A549 (cell line): ENCODE measurements at regions not wholly inside any gene's neighbourhood (a gene's known extent, or its start where the extent isn't known, plus 50 kb on each side); places are given as distances from the start of the nearest gene placed in this dataset.

Experiments used
- ATAC-seq, 2 experiments: fragments of 200-7000 bp in 1 of 2; fragments of >200 bp in 1 of 2; cut with Nextera tagmentation in 1 of 2; cut with Tn5 transposase in 1 of 2; 3 replicates each; pipeline versions ENCODE4 v1.8.0 to v1.9.1; 2018 to 2020; ENCODE audit warnings: mild to moderate bottlenecking in 1 of 2, moderate library complexity in 1 of 2
- CTCF ChIA-PET: fragments of 300-600 bp; sonication (Branson Sonifier 250); formaldehyde crosslinking; extraction: SDS; loops from one replicate; lab custom pipeline; 2021; ENCODE audit warnings: antibody characterized with exemption, inconsistent platforms; lab: Yijun Ruan, JAX
- POLR2A ChIA-PET: fragments of 350-600 bp; formaldehyde crosslinking; extraction: SDS; loops from one replicate; lab custom pipeline; 2021; ENCODE audit warnings: antibody characterized with exemption, inconsistent platforms; lab: Yijun Ruan, JAX
- DNase-seq, 2 experiments: peaks; one replicate each; pipeline versions ENCODE4 v3.0.0 to v3.0.0-alpha.2; 2011 to 2016; ENCODE audit warnings: low read depth in 1 of 2, low spot score in 1 of 2
- FAIRE-seq: peaks from 2 replicates; lab custom pipeline; 2011; peaks lifted over from hg19 to GRCh38; lab: Jason Lieb, UNC
- H3K27ac ChIP-seq, 2 experiments: fragments of >200 bp; sonication (Bioruptor Twin); formaldehyde crosslinking; 3 replicates each; pipeline ENCODE4 v1.5.1; 2016 to 2017
- H3K4me1 ChIP-seq: fragments of >200 bp; sonication (Bioruptor Twin); formaldehyde crosslinking; 3 replicates; pipeline ENCODE4 v1.6.1; 2016
- H3K4me2 ChIP-seq: fragments of >200 bp; sonication (Bioruptor Twin); formaldehyde crosslinking; 3 replicates; pipeline ENCODE4 v1.6.1; 2016
- H3K4me3 ChIP-seq: fragments of >200 bp; sonication (Bioruptor Twin); formaldehyde crosslinking; 3 replicates; pipeline ENCODE4 v1.5.1; 2016
- H3K9me3 ChIP-seq: fragments of >200 bp; sonication (Bioruptor Twin); formaldehyde crosslinking; 3 replicates; pipeline ENCODE4 v1.6.1; 2016
- CBX8 ChIP-seq: fragments of 200-600 bp; sonication (generic); IDR thresholded peaks from 2 replicates; pipeline ENCODE4 v1.6.1; 2016
- CHD2 ChIP-seq: fragments of 150-350 bp; IDR thresholded peaks from 2 replicates; pipeline ENCODE4 v1.6.1; 2014; ENCODE audit warnings: low read length; ENCODE audit not compliant: partially characterized antibody
- CHD4 ChIP-seq: fragments of 200-600 bp; sonication (generic); IDR thresholded peaks from 2 replicates; pipeline ENCODE4 v1.6.1; 2016; ENCODE audit warnings: antibody characterized with exemption, mild to moderate bottlenecking, borderline replicate concordance
- EHMT2 ChIP-seq: fragments of 200-600 bp; sonication (generic); IDR thresholded peaks from 2 replicates; pipeline ENCODE4 v1.6.1; 2016; ENCODE audit warnings: antibody characterized with exemption, low read depth, mild to moderate bottlenecking, moderate library complexity
- FOXS1 ChIP-seq: fragments of 250-450 bp; sonication (Bioruptor Pico); IDR thresholded peaks from 2 replicates; pipeline ENCODE4 v1.5.0; 2020; ENCODE audit warnings: mild to moderate bottlenecking, moderate library complexity
- HOXB13 ChIP-seq: fragments of 250-450 bp; sonication (Bioruptor Pico); IDR thresholded peaks from 2 replicates; pipeline ENCODE4 v1.5.0; 2020; ENCODE audit warnings: low read depth, mild to moderate bottlenecking, moderate library complexity
- HOXB5 ChIP-seq: fragments of 250-450 bp; sonication (Bioruptor Pico); IDR thresholded peaks from 2 replicates; pipeline ENCODE4 v1.5.0; 2020; ENCODE audit warnings: mild to moderate bottlenecking, moderate library complexity
- JUNB ChIP-seq: fragments of >200 bp; sonication (Bioruptor Twin); formaldehyde crosslinking; IDR thresholded peaks from 2 replicates; pipeline ENCODE4 v1.6.1; 2016
- MYC ChIP-seq: IDR thresholded peaks from 2 replicates; pipeline ENCODE4 v1.6.1; 2012; ENCODE audit warnings: mild to moderate bottlenecking, inconsistent platforms, low read length, improper control_type of control experiment, borderline replicate concordance
- NPAS2 ChIP-seq: fragments of 250-450 bp; sonication (Bioruptor Pico); IDR thresholded peaks from 2 replicates; pipeline ENCODE4 v1.8.0; 2022; ENCODE audit warnings: mild to moderate bottlenecking, moderate library complexity, borderline replicate concordance
- POLR2A ChIP-seq: IDR thresholded peaks from 2 replicates; pipeline ENCODE4 v1.6.1; 2012; ENCODE audit warnings: mild to moderate bottlenecking, low read length
- RFX5 ChIP-seq: fragments of 450-650 bp; IDR thresholded peaks from 2 replicates; pipeline ENCODE4 v1.7.1; 2014; ENCODE audit warnings: antibody characterized with exemption, mild to moderate bottlenecking, moderate library complexity
- RNF2 ChIP-seq: fragments of 200-600 bp; sonication (generic); IDR thresholded peaks from 2 replicates; pipeline ENCODE4 v1.6.1; 2016; ENCODE audit warnings: low read depth, mild to moderate bottlenecking, antibody characterized with exemption, moderate library complexity, borderline replicate concordance
- SMC3 ChIP-seq: fragments of >200 bp; sonication (Bioruptor Twin); formaldehyde crosslinking; IDR thresholded peaks from 3 replicates; pipeline ENCODE4 v1.6.1; 2018; ENCODE audit warnings: inconsistent platforms
- ZFP36 ChIP-seq: fragments of 450-650 bp; IDR thresholded peaks from 2 replicates; pipeline ENCODE4 v1.6.1; 2014; ENCODE audit warnings: borderline replicate concordance; ENCODE audit not compliant: partially characterized antibody
- ZNF302 ChIP-seq: fragments of 250-450 bp; sonication (Bioruptor Pico); IDR thresholded peaks from 2 replicates; pipeline ENCODE4 v1.9.0; 2021; ENCODE audit warnings: inconsistent platforms, mild to moderate bottlenecking, moderate library complexity
- ZSCAN20 ChIP-seq: fragments of 250-450 bp; sonication (Bioruptor Pico); IDR thresholded peaks from 2 replicates; pipeline ENCODE4 v1.8.0; 2022; ENCODE audit warnings: mild to moderate bottlenecking, moderate library complexity
- WGBS: methylation state at CpG from one replicate; pipeline ENCODE4 v1.1.6; 2017; ENCODE audit errors: missing lambda C conversion rate; 5-methylcytosine and 5-hydroxymethylcytosine counted together
- TF ChIP-seq, protein P1 (sequence below): IDR thresholded peaks from 2 replicates; pipeline ENCODE4 v1.6.1; 2012
- TF ChIP-seq, protein P2 (sequence below): fragments of 250-450 bp; sonication (Bioruptor Pico); IDR thresholded peaks from 2 replicates; pipeline ENCODE4 v1.5.0; 2020; ENCODE audit warnings: low read depth, mild to moderate bottlenecking, moderate library complexity
- TF ChIP-seq, protein P3 (sequence below): IDR thresholded peaks from 2 replicates; pipeline ENCODE4 v1.6.1; 2012; ENCODE audit warnings: low read depth, borderline replicate concordance
- TF ChIP-seq, protein P4 (sequence below): fragments of 150-350 bp; IDR thresholded peaks from 2 replicates; pipeline ENCODE4 v1.6.1; 2014; ENCODE audit warnings: low read depth, mild to moderate bottlenecking, low read length
- TF ChIP-seq, protein P5 (sequence below): fragments of >200 bp; sonication (Bioruptor Twin); formaldehyde crosslinking; IDR thresholded peaks from 3 replicates; pipeline ENCODE4 v1.5.1; 2016

DNA sequence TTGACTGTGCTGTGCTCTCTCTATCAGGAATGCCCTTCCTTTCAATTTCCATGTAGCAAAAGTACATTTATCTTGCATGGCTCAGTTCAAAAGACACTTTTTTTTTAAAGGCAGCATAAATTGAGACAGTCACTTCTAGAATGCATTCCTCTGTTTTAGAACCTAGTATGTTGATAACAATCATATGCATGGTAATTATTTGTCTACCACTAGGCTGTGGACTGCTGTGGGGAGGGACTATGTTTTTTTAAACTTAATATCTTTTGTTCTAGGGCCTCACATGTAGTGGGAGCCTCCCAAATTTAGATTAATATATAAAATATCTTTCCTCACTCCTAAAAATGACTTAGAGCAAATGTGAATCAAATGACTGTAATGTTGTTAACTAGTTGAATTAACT lies 269.9 kb downstream of the MEIS1 start:
- no peaks in the 10 kb centered on the region for H3K9me3 ChIP-seq
- no peak for TF ChIP-seq HOXB5
- no peak for TF ChIP-seq MYC
- TF ChIP-seq CHD4 = no peak
- TF ChIP-seq RFX5 = no peak
- no peak for TF ChIP-seq ZNF302 (CRISPR knock-in tag)
- TF ChIP-seq, protein P1, sequence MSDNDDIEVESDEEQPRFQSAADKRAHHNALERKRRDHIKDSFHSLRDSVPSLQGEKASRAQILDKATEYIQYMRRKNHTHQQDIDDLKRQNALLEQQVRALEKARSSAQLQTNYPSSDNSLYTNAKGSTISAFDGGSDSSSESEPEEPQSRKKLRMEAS = no peak
- TF ChIP-seq, protein P2, sequence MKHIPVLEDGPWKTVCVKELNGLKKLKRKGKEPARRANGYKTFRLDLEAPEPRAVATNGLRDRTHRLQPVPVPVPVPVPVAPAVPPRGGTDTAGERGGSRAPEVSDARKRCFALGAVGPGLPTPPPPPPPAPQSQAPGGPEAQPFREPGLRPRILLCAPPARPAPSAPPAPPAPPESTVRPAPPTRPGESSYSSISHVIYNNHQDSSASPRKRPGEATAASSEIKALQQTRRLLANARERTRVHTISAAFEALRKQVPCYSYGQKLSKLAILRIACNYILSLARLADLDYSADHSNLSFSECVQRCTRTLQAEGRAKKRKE (CRISPR knock-in tag) = no peak
- TF ChIP-seq, protein P3, sequence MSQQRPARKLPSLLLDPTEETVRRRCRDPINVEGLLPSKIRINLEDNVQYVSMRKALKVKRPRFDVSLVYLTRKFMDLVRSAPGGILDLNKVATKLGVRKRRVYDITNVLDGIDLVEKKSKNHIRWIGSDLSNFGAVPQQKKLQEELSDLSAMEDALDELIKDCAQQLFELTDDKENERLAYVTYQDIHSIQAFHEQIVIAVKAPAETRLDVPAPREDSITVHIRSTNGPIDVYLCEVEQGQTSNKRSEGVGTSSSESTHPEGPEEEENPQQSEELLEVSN = no peak
- TF ChIP-seq, protein P4, sequence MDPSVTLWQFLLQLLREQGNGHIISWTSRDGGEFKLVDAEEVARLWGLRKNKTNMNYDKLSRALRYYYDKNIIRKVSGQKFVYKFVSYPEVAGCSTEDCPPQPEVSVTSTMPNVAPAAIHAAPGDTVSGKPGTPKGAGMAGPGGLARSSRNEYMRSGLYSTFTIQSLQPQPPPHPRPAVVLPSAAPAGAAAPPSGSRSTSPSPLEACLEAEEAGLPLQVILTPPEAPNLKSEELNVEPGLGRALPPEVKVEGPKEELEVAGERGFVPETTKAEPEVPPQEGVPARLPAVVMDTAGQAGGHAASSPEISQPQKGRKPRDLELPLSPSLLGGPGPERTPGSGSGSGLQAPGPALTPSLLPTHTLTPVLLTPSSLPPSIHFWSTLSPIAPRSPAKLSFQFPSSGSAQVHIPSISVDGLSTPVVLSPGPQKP = no peak
- TF ChIP-seq, all 56 proteins: peak for 0
- ATAC-seq (no peak), DNase-seq (no peak), FAIRE-seq (no peak)
- ChIA-PET POLR2A (no interaction called here), CTCF (no interaction called here)
- Histone ChIP-seq H3K4me3 (no peak overlapping the region), H3K4me1 (no peaks in the 10 kb centered on the region), H3K4me2 (no peak overlapping the region), H3K27ac (no peak overlapping the region)

DNA sequence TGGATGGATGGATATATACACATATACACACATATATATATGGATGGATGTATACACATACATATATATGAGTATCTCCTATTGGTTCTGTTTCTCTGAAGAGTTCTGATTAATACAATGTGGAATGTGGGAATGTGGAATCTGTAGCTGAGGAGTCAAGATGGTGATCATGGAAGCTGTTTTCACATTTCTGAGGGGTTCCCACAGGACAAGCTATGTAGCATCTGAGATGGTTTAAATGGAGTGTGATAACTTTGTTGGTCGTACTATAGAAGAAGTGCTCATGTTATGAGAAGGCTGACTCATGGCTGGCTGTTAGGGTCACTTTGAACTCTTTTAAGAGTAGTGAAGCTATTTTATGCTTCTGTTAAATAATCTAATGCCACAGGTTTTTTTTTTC lies 279.7 kb downstream of the MEIS1 start:
- FAIRE-seq = no peak

More for the DNA sequence above, 279.7 kb downstream of the MEIS1 start:
- POLR2A ChIA-PET = no interaction called here
- 7% methylated on average over 1 of the region's 1 CpG for WGBS
- CTCF ChIA-PET = interaction anchor here (0.7 to 1.1 kb wide), 2 partner anchors 12 to 1072 kb away, joined by 3 to 5 read pairs; no protein-coding TSS in a partner anchor
- H3K4me1 ChIP-seq = no peaks in the 10 kb centered on the region
- H3K4me2 ChIP-seq = no peak overlapping the region
- ATAC-seq = no peak
- TF ChIP-seq CBX8 (no peak), POLR2A (no peak), NPAS2 (CRISPR knock-in tag) (no peak), SMC3 (no peak), FOXS1 (no peak), HOXB5 (no peak), RNF2 (no peak), ZFP36 (no peak), ZSCAN20 (CRISPR knock-in tag) (no peak), JUNB (no peak), HOXB13 (CRISPR knock-in tag) (no peak), CHD2 (no peak), EHMT2 (no peak)
- TF ChIP-seq, protein P5, sequence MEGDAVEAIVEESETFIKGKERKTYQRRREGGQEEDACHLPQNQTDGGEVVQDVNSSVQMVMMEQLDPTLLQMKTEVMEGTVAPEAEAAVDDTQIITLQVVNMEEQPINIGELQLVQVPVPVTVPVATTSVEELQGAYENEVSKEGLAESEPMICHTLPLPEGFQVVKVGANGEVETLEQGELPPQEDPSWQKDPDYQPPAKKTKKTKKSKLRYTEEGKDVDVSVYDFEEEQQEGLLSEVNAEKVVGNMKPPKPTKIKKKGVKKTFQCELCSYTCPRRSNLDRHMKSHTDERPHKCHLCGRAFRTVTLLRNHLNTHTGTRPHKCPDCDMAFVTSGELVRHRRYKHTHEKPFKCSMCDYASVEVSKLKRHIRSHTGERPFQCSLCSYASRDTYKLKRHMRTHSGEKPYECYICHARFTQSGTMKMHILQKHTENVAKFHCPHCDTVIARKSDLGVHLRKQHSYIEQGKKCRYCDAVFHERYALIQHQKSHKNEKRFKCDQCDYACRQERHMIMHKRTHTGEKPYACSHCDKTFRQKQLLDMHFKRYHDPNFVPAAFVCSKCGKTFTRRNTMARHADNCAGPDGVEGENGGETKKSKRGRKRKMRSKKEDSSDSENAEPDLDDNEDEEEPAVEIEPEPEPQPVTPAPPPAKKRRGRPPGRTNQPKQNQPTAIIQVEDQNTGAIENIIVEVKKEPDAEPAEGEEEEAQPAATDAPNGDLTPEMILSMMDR = no peak
- TF ChIP-seq, protein P2 (CRISPR knock-in tag) = no peak
- H3K4me3 ChIP-seq = no peak overlapping the region
- DNase-seq = no peak
- H3K27ac ChIP-seq = no peak overlapping the region
- no peaks in the 10 kb centered on the region for H3K9me3 ChIP-seq
